OCI-LY7 (cell line): ENCODE measurements at regions not wholly inside any gene's neighbourhood (a gene's known extent, or its start where the extent isn't known, plus 50 kb on each side); places are given as distances from the start of the nearest gene placed in this dataset.

ENCODE experiments used
- EZH2phosphoT487 ChIP-seq: fragments of 200-600 bp; sonication (generic); IDR thresholded peaks from 2 replicates; pipeline ENCODE4 v1.6.1; 2018; ENCODE audit warnings: low read depth, borderline replicate concordance, mild to moderate bottlenecking, mixed run types, antibody characterized with exemption, low read length, moderate library complexity, mixed read lengths
- TF ChIP-seq, protein P1 (sequence below): fragments of 200-600 bp; sonication (generic); conservative IDR thresholded peaks from 2 replicates; pipeline ENCODE4 v1.5.1; 2014; ENCODE audit warnings: mild to moderate bottlenecking, antibody characterized with exemption, low read length, moderate library complexity, mixed read lengths

GRCh38 chr13:47126432-47126831 lies 229.6 kb upstream of the HTR2A start:
- TF ChIP-seq, protein P1, sequence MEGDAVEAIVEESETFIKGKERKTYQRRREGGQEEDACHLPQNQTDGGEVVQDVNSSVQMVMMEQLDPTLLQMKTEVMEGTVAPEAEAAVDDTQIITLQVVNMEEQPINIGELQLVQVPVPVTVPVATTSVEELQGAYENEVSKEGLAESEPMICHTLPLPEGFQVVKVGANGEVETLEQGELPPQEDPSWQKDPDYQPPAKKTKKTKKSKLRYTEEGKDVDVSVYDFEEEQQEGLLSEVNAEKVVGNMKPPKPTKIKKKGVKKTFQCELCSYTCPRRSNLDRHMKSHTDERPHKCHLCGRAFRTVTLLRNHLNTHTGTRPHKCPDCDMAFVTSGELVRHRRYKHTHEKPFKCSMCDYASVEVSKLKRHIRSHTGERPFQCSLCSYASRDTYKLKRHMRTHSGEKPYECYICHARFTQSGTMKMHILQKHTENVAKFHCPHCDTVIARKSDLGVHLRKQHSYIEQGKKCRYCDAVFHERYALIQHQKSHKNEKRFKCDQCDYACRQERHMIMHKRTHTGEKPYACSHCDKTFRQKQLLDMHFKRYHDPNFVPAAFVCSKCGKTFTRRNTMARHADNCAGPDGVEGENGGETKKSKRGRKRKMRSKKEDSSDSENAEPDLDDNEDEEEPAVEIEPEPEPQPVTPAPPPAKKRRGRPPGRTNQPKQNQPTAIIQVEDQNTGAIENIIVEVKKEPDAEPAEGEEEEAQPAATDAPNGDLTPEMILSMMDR: no peak
- no peak for TF ChIP-seq EZH2phosphoT487
